ENCODE measurements at regions not wholly inside any gene's neighbourhood (a gene's known extent, or its start where the extent isn't known, plus 50 kb on each side); places are given as distances from the start of the nearest gene placed in this dataset.

DNA sequence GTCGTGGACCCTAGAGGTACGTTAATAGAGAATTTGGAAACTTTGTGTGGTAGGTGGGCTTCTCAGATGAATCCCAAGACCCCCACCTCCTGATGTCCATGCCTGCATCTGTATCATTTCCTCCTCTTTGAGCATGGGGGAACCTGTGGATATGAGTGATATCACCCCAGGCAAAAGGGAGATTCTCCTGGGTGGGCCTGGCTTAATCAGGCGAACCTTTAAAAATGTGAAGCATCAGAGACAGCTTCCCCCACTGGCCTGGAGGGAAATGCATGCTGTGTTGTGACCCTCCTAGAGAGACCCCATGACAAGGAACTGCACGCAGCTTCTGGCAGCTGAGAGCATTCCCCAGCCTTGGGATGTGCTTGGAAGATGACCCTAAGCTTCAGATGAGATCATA lies 180.9 kb downstream of the MBOAT1 start:
- DNase-seq (ENCODE audit: low read depth), result no peak
- H3K27me3 ChIP-seq (ENCODE audit: control insufficient read depth, insufficient read depth, low read length), result no peaks in the 10 kb centered on the region
- no peak overlapping the region for H3K4me3 ChIP-seq (ENCODE audit: low read depth, low read length)
- H3K36me3 ChIP-seq (ENCODE audit: control insufficient read depth, insufficient read depth, low read length), result no peaks in the 10 kb centered on the region
- FAIRE-seq, result no peak
- TF ChIP-seq CTCF (IDR thresholded peaks at IDR 0.05; ENCODE audit: insufficient read depth, low read length, severe bottlenecking), result no peak

- Histone ChIP-seq H3K36me3 (ENCODE audit: control insufficient read depth, insufficient read depth, low read length) (no peaks in the 10 kb centered on the region), H3K4me3 (ENCODE audit: low read depth, low read length) (no peak overlapping the region), H3K27me3 (ENCODE audit: control insufficient read depth, insufficient read depth, low read length) (no peaks in the 10 kb centered on the region)
- no peak for DNase-seq (ENCODE audit: low read depth)
- FAIRE-seq, result no peak
- no peak for TF ChIP-seq CTCF (IDR thresholded peaks at IDR 0.05; ENCODE audit: insufficient read depth, low read length, severe bottlenecking)
Observed at GRCh38 chr6:20033697-20034407, 178.4 kb downstream of the MBOAT1 start.

DNA sequence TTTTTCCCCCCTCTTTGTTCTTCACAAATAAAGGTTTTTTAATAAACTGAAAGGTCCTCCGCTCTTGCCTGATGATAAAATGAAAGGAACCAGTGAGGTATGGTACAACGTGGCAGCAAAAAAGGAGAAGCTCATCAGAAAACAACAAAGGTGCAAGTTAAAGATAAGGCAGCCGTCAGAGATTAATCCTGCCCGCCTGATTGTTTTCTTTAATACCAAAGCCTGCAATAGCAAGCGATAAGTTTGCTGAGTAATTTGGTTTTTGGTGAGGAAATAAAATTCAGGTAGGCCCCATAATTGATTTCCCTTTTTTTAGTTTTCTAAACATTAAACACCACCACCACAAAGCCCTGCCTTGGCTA lies 177.9 kb downstream of the MBOAT1 start:
- FAIRE-seq, result no peak
- Histone ChIP-seq H3K36me3 (ENCODE audit: control insufficient read depth, insufficient read depth, low read length) (no peaks in the 10 kb centered on the region), H3K27me3 (ENCODE audit: control insufficient read depth, insufficient read depth, low read length) (no peaks in the 10 kb centered on the region), H3K4me3 (ENCODE audit: low read depth, low read length) (no peak overlapping the region)
- no peak for DNase-seq (ENCODE audit: low read depth)
- TF ChIP-seq CTCF (IDR thresholded peaks at IDR 0.05; ENCODE audit: insufficient read depth, low read length, severe bottlenecking), result no peak

GRCh38 chr6:20036141-20036677 lies 176.1 kb downstream of the MBOAT1 start:
- H3K36me3 ChIP-seq (ENCODE audit: control insufficient read depth, insufficient read depth, low read length), result no peaks in the 10 kb centered on the region
- DNase-seq (ENCODE audit: low read depth) (no peak), FAIRE-seq (no peak)
- H3K4me3 ChIP-seq (ENCODE audit: low read depth, low read length), result no peak overlapping the region
- TF ChIP-seq CTCF (IDR thresholded peaks at IDR 0.05; ENCODE audit: insufficient read depth, low read length, severe bottlenecking), result no peak
- no peaks in the 10 kb centered on the region for H3K27me3 ChIP-seq (ENCODE audit: control insufficient read depth, insufficient read depth, low read length)

DNA sequence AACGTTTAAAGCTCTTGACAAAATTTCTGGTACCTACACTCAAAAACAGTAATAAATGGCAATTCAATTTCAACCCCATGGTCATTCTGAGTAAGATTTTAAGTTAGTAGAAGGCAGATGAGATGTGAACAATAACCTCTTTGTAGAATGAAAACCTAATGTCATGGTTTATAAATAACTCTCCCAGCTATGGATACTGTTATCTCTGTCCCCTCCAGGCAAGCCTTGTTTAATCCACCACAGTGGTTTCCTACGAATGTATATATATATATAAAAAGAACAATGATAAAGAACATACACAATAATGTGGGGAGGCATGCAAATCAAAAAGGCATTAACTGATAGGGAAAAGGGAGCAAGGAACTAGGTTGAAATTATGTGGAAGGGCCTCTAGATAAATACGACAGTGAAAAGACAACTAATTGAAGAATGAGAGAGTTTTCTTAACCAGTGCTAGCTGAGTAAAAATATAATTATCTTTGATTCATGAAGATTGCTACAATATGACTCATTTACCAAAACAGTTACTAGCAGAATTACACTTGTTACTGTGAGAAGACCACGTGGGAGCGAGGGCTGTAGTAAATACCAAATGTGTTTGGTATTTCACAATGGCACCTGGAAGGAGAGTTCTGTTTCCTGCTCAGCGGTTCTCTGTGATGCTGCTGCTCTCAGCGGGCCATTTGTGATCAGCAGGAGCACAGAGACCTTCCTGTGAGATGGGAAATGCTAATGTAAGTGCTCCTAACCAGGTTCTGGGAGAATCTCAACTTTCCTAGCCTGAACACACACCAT lies 173.7 kb downstream of the MBOAT1 start:
- no peak for FAIRE-seq
- DNase-seq (ENCODE audit: low read depth), result peak; percentile 35

More for the DNA sequence above, 173.7 kb downstream of the MBOAT1 start:
- Histone ChIP-seq H3K36me3 (ENCODE audit: control insufficient read depth, insufficient read depth, low read length) (no peaks in the 10 kb centered on the region), H3K4me3 (ENCODE audit: low read depth, low read length) (no peak overlapping the region), H3K27me3 (ENCODE audit: control insufficient read depth, insufficient read depth, low read length) (no peaks in the 10 kb centered on the region)
- TF ChIP-seq CTCF (IDR thresholded peaks at IDR 0.05; ENCODE audit: insufficient read depth, low read length, severe bottlenecking), result no peak

Measured in bronchial epithelial cell (primary cell).